Fibroblast of skin of left quadriceps (primary cell): ENCODE measurements at regions not wholly inside any gene's neighbourhood (a gene's known extent, or its start where the extent isn't known, plus 50 kb on each side); places are given as distances from the start of the nearest gene placed in this dataset.
"Not testable (repeated sequence)": the region's sequence is repeated elsewhere in the genome, so short reads cannot be mapped to it uniquely, and the experiment has no call there.

Experiments
- DNase-seq, 2 experiments: peaks; one replicate each; pipeline ENCODE4 v3.0.0-alpha.2; 2013; ENCODE audit warnings: low read depth in 2 of 2

GRCh38 chrX:2572740-2573139 lies 72.0 kb upstream of the DHRSX start:
- DNase-seq, result no peak

- DNase-seq, result no peak
Observed at GRCh38 chrX:2568125-2568524, 67.3 kb upstream of the DHRSX start.

- DNase-seq, result no peak
Observed at GRCh38 chrX:2566055-2566454, 65.3 kb upstream of the DHRSX start.

- no peak for DNase-seq
Observed at GRCh38 chrX:2561456-2561855, 60.7 kb upstream of the DHRSX start.

- peak; percentile 21 to 35 for DNase-seq
Observed at GRCh38 chrX:2559124-2559523, 58.3 kb upstream of the DHRSX start.

- no peak for DNase-seq
Observed at GRCh38 chrX:2554891-2555290, 54.1 kb upstream of the DHRSX start.

GRCh38 chrX:2554066-2554465 lies 53.3 kb upstream of the DHRSX start:
- DNase-seq, result not testable (repeated sequence)

GRCh38 chrX:2552621-2553201 lies 51.9 kb upstream of the DHRSX start:
- peak; percentile 83 to 89 for DNase-seq

GRCh38 chrX:2550328-2551020 lies 49.7 kb upstream of the DHRSX start:
- DNase-seq, result no peak
